MM.1S (cell line): ENCODE measurements at regions not wholly inside any gene's neighbourhood (a gene's known extent, or its start where the extent isn't known, plus 50 kb on each side); places are given as distances from the start of the nearest gene placed in this dataset.

ENCODE experiments used
- DNase-seq: peaks from one replicate; pipeline ENCODE4 v3.0.0-alpha.2; 2015
- H2AFZ ChIP-seq: fragments of 300-600 bp; sonication (generic); 2 replicates; pipeline ENCODE4 v1.6.0; 2016; ENCODE audit warnings: antibody characterized with exemption, low read length
- H3F3A ChIP-seq: fragments of 300-600 bp; sonication (generic); 2 replicates; pipeline ENCODE4 v1.6.1; 2016; ENCODE audit warnings: mild to moderate bottlenecking, antibody characterized with exemption, low read length, moderate library complexity, mixed read lengths; ENCODE audit not compliant: insufficient read depth
- H3K27ac ChIP-seq: fragments of 300-600 bp; sonication (generic); 2 replicates; pipeline ENCODE4 v1.5.1; 2016; ENCODE audit warnings: mild to moderate bottlenecking, low read length
- H3K27me3 ChIP-seq: fragments of 300-600 bp; sonication (generic); replicated peaks from 2 replicates; pipeline ENCODE4 v1.6.0; 2016; ENCODE audit warnings: low read length; ENCODE audit not compliant: insufficient read depth
- H3K36me3 ChIP-seq: fragments of 300-600 bp; sonication (generic); replicated peaks from 2 replicates; pipeline ENCODE4 v1.6.1; 2016; ENCODE audit warnings: mild to moderate bottlenecking, low read length, mixed read lengths; ENCODE audit not compliant: insufficient read depth
- H3K4me1 ChIP-seq: fragments of 300-600 bp; sonication (generic); 2 replicates; pipeline ENCODE4 v1.6.1; 2016; ENCODE audit warnings: low read length, mixed read lengths
- H3K4me2 ChIP-seq: fragments of 300-600 bp; sonication (generic); 2 replicates; pipeline ENCODE4 v1.6.0; 2016; ENCODE audit warnings: low read depth, low read length
- H3K4me3 ChIP-seq: fragments of 300-600 bp; sonication (generic); 2 replicates; pipeline ENCODE4 v1.5.1; 2016; ENCODE audit warnings: low read length, mixed read lengths
- H3K79me2 ChIP-seq: fragments of 300-600 bp; sonication (generic); 2 replicates; pipeline ENCODE4 v1.6.1; 2016; ENCODE audit warnings: mixed run types, low read length, mixed read lengths
- H3K9ac ChIP-seq: fragments of 300-600 bp; sonication (generic); 2 replicates; pipeline ENCODE4 v1.6.1; 2016; ENCODE audit warnings: low read length, mixed read lengths
- H3K9me2 ChIP-seq: fragments of 300-600 bp; sonication (generic); replicated peaks from 2 replicates; pipeline ENCODE4 v1.6.1; 2016; ENCODE audit warnings: mild to moderate bottlenecking, low read length, mixed read lengths; ENCODE audit not compliant: insufficient read depth
- H3K9me3 ChIP-seq: fragments of 300-600 bp; sonication (generic); replicated peaks from 2 replicates; pipeline ENCODE4 v1.6.1; 2016; ENCODE audit warnings: mild to moderate bottlenecking, low read length, mixed read lengths; ENCODE audit not compliant: insufficient read depth
- H4K20me1 ChIP-seq: fragments of 300-600 bp; sonication (generic); 2 replicates; pipeline ENCODE4 v1.6.1; 2016; ENCODE audit warnings: mild to moderate bottlenecking, low read length, moderate library complexity, mixed read lengths; ENCODE audit not compliant: insufficient read depth
- CTCF ChIP-seq: fragments of 300-600 bp; sonication (generic); IDR thresholded peaks from 2 replicates; pipeline ENCODE4 v1.5.1; 2016; ENCODE audit warnings: antibody characterized with exemption, low read length, mixed read lengths
- EZH2 ChIP-seq: fragments of 300-600 bp; sonication (generic); optimal IDR thresholded peaks from 2 replicates; pipeline ENCODE3; 2017; ENCODE audit warnings: low read depth, mild to moderate bottlenecking, antibody characterized with exemption, low read length, mixed read lengths
- EZH2phosphoT487 ChIP-seq: fragments of 300-600 bp; sonication (generic); IDR thresholded peaks from 2 replicates; pipeline ENCODE4 v1.6.1; 2018; ENCODE audit warnings: antibody characterized with exemption, low read length

GRCh38 chr5:167014401-167015056, 1276.9 kb upstream of the WWC1 start:
- Histone ChIP-seq H3K27me3 (no peaks in the 10 kb centered on the region), H3K9me3 (no peaks in the 10 kb centered on the region), H3K79me2 (no peaks in the 10 kb centered on the region), H2AFZ (no peak overlapping the region), H3F3A (no peaks in the 10 kb centered on the region), H3K4me3 (no peak overlapping the region), H3K36me3 (no peaks in the 10 kb centered on the region), H3K27ac (no peak overlapping the region), H4K20me1 (no peaks in the 10 kb centered on the region), H3K4me2 (no peak overlapping the region), H3K9me2 (no peaks in the 10 kb centered on the region), H3K4me1 (no peaks in the 10 kb centered on the region), H3K9ac (no peak overlapping the region)
- DNase-seq = no peak
- no peak for TF ChIP-seq EZH2phosphoT487
- TF ChIP-seq EZH2 = no peak
- no peak for TF ChIP-seq CTCF

DNA sequence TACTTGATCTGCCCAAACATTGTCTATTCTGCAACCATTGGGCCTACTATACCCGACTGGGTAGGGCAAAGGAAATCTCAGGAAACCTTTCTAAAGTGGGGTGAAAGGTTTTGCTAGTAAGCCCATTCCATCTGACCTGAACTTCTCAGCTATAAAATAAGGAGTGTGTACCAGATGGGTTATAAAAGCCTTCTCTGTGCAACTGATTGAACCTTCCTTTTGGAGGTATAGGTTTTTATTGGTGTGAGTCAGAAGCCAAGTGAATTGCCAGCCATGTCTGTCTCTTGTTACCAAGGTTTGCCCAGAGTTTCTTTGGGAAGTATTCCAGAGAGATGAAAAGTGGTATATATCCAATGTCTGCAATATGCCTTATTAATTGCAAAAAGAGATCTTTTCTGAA, 1271.0 kb upstream of the WWC1 start:
- Histone ChIP-seq H3K27ac (no peak overlapping the region), H3K4me2 (no peak overlapping the region), H3F3A (no peaks in the 10 kb centered on the region)

DNA sequence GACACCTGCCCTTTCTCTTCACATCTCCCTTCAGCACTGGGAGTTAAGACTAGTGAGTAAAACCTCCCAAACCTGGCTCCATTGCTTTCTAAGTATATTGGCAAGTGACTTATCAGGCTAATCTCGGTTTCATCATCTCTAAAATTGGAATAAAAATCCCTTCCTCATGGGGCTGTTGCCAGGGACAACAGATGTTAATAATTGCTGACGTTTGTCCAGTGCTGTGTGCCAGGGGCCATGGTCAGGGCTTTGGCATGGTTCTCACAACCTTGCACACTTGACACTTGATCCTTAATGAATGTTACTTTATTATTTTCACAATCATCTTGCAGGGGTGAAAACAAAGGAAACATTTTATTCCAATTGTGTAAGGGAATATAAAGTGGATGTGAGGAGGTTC, 1262.0 kb upstream of the WWC1 start:
- DNase-seq = no peak
- no peaks in the 10 kb centered on the region for H3K9me3 ChIP-seq
- H3K4me1 ChIP-seq = no peaks in the 10 kb centered on the region
- no peaks in the 10 kb centered on the region for H3K9me2 ChIP-seq
- H3K9ac ChIP-seq = no peak overlapping the region
- no peak overlapping the region for H2AFZ ChIP-seq
- H3K4me3 ChIP-seq = no peak overlapping the region
- no peaks in the 10 kb centered on the region for H3F3A ChIP-seq
- no peak overlapping the region for H3K4me2 ChIP-seq
- H3K27me3 ChIP-seq = no peaks in the 10 kb centered on the region
- no peaks in the 10 kb centered on the region for H3K36me3 ChIP-seq
- H3K79me2 ChIP-seq = no peaks in the 10 kb centered on the region
- TF ChIP-seq EZH2 = no peak
- TF ChIP-seq CTCF = no peak
- TF ChIP-seq EZH2phosphoT487 = no peak
- H3K27ac ChIP-seq = no peak overlapping the region
- H4K20me1 ChIP-seq = no peaks in the 10 kb centered on the region

More for the DNA sequence above, 1271.0 kb upstream of the WWC1 start:
- Histone ChIP-seq H2AFZ (no peak overlapping the region), H4K20me1 (no peaks in the 10 kb centered on the region), H3K9ac (no peak overlapping the region), H3K9me3 (no peaks in the 10 kb centered on the region), H3K4me3 (no peak overlapping the region), H3K27me3 (no peaks in the 10 kb centered on the region), H3K9me2 (no peaks in the 10 kb centered on the region), H3K36me3 (no peaks in the 10 kb centered on the region), H3K79me2 (no peaks in the 10 kb centered on the region), H3K4me1 (no peaks in the 10 kb centered on the region)
- DNase-seq = no peak
- TF ChIP-seq EZH2 (no peak), CTCF (no peak), EZH2phosphoT487 (no peak)
